GM12865 (cell line): ENCODE measurements at regions not wholly inside any gene's neighbourhood (a gene's known extent, or its start where the extent isn't known, plus 50 kb on each side); places are given as distances from the start of the nearest gene placed in this dataset.

ENCODE experiments used
- DNase-seq: peaks from one replicate; pipeline ENCODE4 v3.0.0; 2010; ENCODE audit warnings: low read depth
- H3K4me3 ChIP-seq: 2 replicates; pipeline ENCODE4 v1.5.1; 2011; ENCODE audit warnings: mild to moderate bottlenecking, low read depth, low read length, control low read depth
- CTCF ChIP-seq: IDR thresholded peaks from 2 replicates; pipeline ENCODE4 v1.5.1; 2011; ENCODE audit warnings: low read length, control low read depth, low read depth, inconsistent platforms; ENCODE audit not compliant: insufficient read depth; ENCODE audit errors: missing control alignments

DNA sequence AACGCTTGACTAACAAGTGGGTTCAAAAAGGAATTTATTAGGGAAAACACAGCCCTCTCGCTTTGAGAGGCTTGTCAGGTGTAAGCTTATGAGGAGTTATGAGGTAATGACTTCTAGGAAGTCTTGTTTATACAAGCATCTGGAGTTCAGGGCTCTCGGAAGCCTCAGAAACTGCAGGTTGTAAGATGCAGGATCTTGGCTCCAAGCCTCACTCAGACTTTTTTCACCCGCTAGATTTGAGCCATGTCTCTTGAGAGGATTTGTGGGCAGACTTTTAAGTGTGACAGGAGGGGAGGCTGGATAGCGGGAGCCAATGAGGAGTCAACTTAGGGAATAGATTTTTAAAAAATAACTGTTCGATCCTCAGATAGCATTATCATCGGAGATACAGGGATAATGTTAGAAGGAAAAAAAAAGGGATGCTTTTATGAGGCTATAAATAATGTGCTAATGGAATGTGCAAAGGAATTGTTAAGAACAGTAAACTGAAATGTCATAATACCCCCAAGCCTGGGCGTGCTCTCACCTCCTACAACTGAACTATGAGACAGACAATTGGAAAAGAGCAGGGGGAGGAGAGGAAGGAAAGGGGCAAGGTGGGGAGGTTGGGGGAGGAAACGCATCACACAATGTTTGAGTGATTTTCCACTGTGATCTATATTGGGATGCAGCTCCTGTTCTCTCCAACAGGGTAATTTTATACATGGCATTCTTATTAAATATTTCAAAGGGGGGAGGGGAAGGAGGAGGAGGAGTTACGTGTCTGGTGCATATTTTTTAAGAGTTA lies 107.4 kb upstream of the ESRRG start:
- DNase-seq: no peak
- H3K4me3 ChIP-seq: no peak overlapping the region
- no peak for TF ChIP-seq CTCF

DNA sequence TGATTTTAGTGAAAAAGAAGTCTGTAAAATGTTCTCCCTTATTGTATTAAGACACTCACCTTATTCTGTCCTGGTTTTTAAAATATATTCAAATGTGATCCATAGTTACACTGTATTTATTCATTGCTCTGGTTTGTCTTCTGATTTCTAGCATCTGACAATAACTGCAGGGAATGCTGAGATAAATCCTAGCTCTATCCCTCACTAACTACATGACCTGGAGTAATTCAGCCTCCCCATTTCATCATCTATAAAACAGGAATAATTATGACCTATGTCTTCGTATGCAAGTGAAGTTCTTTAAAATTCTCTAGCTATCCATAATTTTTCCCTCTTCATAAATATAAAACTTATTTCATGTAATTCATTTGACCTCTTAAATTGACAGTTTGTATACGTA lies 104.0 kb upstream of the ESRRG start:
- no peak for DNase-seq
- no peak for TF ChIP-seq CTCF
- no peak overlapping the region for H3K4me3 ChIP-seq

GRCh38 chr1:216826646-216827045 lies 103.4 kb upstream of the ESRRG start:
- DNase-seq: no peak
- TF ChIP-seq CTCF: no peak
- H3K4me3 ChIP-seq: no peak overlapping the region

DNA sequence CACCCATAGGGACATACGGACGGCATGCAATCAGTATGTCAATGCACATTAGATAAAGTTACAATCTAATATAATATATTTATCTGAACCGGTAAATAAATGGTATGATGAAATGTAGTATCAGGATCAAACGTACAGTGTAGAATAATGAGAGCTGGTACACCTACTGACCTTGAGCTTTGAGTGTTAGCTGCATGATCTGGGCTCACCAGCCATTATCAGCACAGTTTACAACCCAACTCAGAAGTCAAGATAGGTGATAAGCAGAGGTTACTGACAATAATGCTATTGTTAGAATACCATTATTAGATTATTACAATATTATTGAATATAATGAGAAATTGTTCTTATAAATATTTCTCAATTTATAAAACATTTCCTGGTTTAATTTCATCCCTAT lies 103.0 kb upstream of the ESRRG start:
- H3K4me3 ChIP-seq: no peak overlapping the region
- TF ChIP-seq CTCF: no peak
- DNase-seq: no peak

DNA sequence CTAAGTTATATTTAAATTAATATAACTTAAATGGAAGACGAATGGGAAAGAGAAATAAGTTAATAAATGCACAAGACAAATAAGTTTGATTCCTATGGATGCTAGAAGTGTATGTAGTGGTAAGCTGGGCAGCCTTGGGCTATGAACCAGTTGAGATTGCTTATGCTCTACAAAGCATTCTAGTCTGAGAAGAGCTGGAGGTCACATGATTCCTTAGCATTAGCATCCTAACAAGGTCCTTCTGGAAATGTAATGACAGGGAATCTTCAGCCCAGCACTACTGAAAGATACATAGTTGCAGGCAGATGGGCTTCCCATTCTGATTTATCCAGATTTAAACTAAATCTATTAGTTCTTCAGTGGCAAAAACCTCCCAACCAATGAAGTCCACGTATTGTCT lies 102.3 kb upstream of the ESRRG start:
- no peak for DNase-seq
- TF ChIP-seq CTCF: no peak
- H3K4me3 ChIP-seq: no peak overlapping the region

- no peak overlapping the region for H3K4me3 ChIP-seq
- TF ChIP-seq CTCF: no peak
- DNase-seq: no peak
These were observed 101.3 kb upstream of the ESRRG start for GRCh38 chr1:216824511-216824910.

GRCh38 chr1:216823731-216824130 lies 100.5 kb upstream of the ESRRG start:
- no peak overlapping the region for H3K4me3 ChIP-seq
- no peak for TF ChIP-seq CTCF
- no peak for DNase-seq
